ENCODE measurements at regions not wholly inside any gene's neighbourhood (a gene's known extent, or its start where the extent isn't known, plus 50 kb on each side); places are given as distances from the start of the nearest gene placed in this dataset.

DNA sequence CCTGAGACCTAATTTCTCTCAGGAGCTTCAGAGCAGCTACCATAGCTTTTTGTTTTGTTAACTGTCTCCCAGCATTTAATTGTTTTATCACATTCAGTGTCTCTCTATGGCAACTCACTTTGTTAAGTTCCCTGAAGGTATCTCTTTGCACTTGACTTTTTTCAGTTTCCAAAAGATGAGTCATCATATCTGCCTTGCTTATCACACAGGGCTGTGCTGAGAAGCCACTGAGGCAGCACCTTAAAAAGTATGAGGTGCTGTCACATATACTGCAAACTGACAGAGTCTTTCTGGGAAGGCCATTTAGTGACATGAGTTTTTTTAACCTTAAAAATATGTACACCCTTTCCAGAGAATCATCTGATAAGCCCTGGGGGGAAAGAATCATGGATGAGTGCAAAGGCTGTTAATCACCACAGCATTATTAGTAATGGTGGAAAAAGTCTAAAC, 56.8 kb downstream of the PPP1R3C start:
- no peak for DNase-seq

DNA sequence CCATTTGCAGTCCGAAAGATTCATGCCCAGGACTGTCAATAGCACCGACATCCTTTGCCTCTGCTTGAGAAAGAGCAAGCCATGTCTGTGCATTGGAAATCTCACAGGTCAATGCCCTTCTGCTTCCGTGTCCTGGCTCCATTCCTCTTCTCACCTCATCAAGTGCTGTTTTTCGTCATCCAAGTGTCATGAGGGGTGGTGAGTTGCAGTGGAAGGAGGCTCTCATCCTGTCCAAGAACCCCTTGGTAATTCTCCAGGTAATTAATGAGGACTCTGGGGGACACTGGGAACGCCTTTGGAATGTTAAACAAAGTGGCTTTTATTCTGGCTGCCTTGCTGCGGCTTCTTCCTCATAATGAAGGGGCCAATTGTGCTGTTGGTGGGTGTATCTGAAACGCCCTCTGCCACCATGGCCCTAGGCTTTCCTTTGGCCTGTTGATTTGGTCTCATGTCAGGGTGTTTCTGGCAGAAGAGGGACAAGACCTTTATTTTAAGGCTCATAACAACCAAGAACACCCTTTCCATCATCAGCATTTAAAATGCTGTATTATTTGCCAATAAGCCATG, 57.7 kb downstream of the PPP1R3C start:
- no peak for DNase-seq

DNA sequence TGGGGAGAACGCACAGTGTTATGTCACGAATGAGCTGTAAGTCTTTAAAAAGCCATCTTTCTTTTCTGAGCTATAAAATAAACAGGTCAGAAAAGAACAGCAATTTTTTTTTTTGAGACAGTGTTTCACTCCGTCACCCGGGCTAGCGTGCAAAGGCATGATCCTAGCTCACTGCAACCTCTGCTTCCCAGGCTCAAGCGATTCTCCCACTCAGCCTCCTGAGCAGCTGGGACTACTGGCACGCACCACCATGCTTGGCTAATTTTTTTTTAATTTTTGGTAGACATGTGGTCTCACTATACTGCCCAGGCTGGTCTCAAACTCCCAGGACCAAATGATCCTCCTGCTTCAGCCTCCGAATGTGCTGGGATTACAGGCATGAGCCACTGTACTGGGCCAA, 58.6 kb downstream of the PPP1R3C start:
- DNase-seq: no peak

DNA sequence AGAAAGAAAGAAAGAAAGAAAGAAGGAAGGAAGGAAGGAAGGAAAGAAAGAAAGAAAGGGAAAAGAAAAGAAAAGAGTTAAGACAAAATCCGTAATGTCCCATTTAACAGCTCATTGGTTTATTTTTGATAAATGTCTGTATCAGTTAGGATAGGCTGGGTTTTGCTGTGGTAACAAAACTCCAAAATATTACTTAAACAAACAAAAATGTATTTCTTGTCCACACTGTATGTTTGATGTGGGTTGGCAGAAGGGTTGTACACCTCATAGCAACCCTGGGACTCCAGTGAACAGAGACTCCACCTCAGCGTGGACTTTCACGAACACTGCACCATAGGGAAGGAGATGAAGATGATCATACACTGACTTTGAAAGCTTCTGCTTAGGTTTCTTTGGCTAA, 59.6 kb downstream of the PPP1R3C start:
- DNase-seq: no peak

DNA sequence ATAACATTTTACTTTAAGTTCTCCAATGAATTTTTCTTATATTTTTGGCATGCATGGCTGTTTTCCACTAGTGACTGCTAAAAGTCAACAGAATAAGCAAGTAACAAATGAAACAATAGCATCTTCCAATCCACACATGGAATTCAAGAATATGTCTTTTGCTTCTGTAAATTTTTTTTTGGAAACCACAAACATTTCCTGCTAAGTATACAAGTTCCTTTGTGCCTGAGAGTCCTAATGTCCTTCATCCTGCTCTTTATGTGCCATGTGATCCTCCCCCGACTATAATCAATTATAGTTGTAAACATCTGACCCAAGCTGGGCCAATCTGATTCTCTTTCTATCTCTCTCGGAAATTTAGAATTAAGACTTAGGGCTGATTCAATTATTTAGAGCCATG, 61.2 kb downstream of the PPP1R3C start:
- DNase-seq: no peak

- DNase-seq: no peak
Observed at GRCh38 chr10:91570220-91570619, 62.7 kb downstream of the PPP1R3C start.

GRCh38 chr10:91569522-91569921, 63.3 kb downstream of the PPP1R3C start:
- no peak for DNase-seq

DNA sequence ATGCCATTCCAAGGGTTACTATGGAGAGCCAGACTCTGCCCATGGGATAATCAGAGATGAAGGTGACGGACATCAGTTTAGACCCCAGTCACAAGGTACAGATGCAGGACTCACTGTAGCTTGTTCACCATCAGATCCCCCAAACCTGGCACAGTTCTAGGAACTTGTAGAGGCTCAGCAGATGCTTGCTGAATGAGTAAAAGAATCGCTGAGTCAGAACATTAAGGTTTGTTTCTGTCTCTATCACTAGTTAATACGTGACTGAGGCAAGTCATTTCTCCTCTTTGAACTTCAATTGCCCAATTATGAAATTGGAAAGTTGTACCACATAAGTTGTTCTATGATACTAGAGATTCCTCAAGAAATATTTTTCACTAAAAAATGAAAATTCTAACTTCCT, 65.1 kb downstream of the PPP1R3C start:
- no peak for DNase-seq

DNA sequence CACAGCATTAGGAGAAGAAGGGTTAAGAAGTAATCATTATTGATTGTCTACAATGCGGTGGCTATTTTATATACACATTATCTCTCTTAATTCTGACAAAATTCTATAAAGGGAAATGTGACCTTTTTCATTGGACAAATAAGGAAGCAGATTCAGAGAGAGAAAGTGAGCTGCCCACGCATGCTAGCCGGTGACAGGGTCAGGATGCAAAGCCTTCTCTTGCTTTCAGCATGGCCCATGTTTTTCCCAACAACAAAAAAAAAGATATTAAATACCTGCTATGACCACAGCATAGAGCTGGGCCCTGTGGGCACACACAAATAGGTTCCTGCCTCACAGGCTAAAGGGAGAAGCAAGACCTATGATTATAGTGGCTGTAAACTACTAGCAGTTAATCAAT, 66.8 kb downstream of the PPP1R3C start:
- DNase-seq: peak; percentile 37

GRCh38 chr10:91565226-91565625, 67.6 kb downstream of the PPP1R3C start:
- DNase-seq: no peak

DNA sequence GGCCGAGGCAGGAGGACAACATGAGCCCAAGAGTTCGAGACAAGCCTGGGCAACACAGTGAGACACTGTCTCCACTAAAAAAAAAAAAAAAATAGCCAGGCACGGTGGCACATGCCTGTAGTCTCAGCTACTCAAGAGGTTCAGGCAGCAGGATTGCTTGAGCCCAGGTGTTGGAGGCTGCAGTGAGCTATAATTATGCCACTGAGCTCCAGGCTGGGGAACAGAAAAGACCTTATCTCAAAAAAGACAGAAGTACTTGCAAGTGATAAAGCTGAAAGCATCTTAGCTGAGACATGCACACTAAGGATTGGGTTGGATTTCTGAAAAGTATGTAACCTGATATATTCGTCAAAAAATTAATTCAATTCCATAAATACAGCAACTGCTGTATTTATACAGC, 68.4 kb downstream of the PPP1R3C start:
- DNase-seq: no peak
